Stimulated activated CD4-positive, alpha-beta T cell treated with anti-CD3 and anti-CD28 coated beads, Interleukin-4, amount 100 ng/mL, for 4 hours (primary cell): ENCODE measurements at regions not wholly inside any gene's neighbourhood (a gene's known extent, or its start where the extent isn't known, plus 50 kb on each side); places are given as distances from the start of the nearest gene placed in this dataset.

ENCODE experiments used
- DNase-seq, 2 experiments: peaks; one replicate each; pipeline ENCODE4 v3.0.0-alpha.2; 2020

- no peak for DNase-seq
Measured at GRCh38 chr13:79081942-79082341, 324.1 kb downstream of the RBM26 start.

GRCh38 chr13:79079351-79079839 is 326.7 kb downstream of the RBM26 start:
- DNase-seq: no peak

DNA sequence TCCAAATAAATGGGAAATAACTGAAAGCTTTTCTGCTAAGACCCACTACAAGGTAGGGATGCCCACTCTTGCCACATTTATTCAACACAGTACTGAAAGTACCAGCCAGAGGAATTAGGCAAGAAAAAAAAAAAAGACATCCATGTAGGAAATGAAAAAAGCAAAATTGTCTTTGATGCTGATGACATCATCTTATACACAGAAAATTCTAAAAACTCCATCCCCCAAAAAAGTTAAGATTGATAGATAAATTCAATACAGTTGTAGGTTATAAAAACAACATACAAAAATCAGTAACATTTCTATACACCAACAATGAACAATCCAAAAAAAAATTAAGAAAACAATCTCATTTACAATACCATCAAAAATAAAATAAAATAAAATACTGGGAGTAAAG is 330.4 kb downstream of the RBM26 start:
- DNase-seq: no peak

GRCh38 chr13:79070343-79070974 is 335.6 kb downstream of the RBM26 start:
- DNase-seq: no peak

GRCh38 chr13:79062291-79062690 is 343.8 kb downstream of the RBM26 start:
- no peak for DNase-seq

DNA sequence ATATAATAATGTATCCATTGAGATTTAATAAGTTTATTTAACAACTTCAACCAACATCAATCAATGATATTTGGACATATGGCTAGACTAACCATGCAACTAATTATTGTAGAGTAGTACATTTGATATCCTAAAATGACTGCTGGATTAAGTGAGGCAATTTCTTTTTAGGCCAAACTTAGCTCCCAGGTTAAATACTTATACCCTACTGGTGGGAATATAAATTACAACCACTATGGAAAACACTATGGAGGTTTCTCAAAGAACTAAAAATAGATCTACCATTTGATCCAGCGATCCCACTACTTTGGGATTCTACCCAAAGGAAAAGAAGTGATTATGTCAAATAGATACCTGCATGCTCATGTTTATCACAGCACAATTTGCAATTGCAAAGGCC is 345.8 kb downstream of the RBM26 start:
- no peak for DNase-seq

GRCh38 chr13:79056706-79057105 is 349.3 kb downstream of the RBM26 start:
- DNase-seq: no peak

- no peak for DNase-seq
Measured at GRCh38 chr13:79051472-79051871, 354.6 kb downstream of the RBM26 start.

GRCh38 chr13:79044415-79044814 is 361.6 kb downstream of the RBM26 start:
- no peak for DNase-seq

DNA sequence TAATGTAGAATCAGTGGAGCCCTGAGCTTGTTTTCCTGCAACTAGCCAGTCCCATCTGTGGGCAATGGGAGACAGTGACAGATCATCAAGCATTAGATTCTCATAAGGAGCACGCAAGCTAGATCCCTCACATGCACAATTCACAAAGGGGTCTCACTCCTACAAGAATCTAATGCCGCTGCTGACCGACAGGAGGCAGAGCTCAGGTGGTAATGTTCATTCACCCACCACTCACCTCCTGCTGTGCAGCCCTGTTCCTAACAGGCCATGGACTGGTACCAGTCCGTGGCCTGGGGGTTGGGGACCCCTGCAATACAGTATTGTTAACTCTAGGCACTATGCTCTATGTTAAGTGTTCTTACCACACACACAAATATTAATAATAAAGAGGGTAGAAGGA is 362.8 kb downstream of the RBM26 start:
- no peak for DNase-seq

DNA sequence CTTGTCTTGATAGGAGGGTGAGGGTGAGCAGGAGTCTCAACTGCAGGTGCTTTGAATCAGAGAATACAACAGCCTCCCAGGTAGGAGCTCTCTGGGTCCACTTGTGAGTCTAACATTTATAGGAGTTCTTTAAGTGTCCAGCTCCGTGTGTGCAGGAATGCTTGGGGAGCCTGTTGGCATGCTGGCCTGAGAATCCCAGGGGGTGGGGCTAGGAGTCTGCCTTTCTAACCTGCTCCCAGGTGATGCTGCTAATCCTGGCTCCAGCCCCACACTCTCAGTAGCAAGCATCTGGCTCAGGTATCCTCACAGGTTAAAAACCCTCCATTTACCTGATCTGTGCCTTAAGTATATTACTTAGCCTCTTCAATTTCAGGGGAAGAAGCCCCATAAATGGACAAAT is 368.9 kb downstream of the RBM26 start:
- no peak for DNase-seq

GRCh38 chr13:79034341-79034740 is 371.7 kb downstream of the RBM26 start:
- DNase-seq: no peak

GRCh38 chr13:79030513-79030912 is 371.6 kb upstream of the OBI1 start:
- DNase-seq: no peak

DNA sequence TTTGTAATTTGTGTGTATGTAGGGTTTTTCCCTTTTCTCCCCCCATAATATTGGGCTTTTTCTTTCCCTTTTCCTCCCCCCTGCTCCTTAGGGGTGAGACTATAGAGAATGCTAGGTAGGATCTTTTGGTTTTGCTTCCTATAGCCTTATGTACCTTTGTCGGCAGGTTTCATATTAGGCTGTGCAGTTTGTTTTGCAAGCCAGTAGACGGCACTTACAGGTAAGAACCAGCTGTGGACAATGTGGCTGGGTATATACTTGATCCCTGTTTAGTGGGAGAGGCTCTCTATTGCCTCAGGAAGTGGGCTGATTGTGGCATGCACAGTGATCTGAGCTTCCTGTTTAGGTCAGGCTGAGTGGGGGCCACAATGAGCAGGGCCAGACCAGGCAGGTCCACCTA is 359.2 kb upstream of the OBI1 start:
- DNase-seq: no peak

DNA sequence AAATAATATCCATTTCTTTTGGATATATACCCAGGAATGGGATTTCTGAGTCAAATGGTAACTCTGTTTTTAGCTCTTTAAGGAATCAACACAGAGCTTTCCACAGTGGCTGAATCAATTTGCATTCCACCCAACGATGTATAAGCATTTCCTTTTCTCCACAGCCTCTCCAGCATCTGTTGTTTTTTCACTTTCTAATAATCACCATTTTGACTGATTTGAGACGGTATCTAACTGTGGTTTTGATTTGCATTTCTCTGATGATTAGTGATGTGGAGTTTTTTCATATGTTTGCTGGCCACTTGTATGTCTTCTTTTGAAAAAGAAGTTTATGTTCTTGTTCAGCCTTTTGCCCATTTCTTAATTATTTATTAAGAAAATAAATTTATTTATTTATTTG is 352.2 kb upstream of the OBI1 start:
- no peak for DNase-seq

DNA sequence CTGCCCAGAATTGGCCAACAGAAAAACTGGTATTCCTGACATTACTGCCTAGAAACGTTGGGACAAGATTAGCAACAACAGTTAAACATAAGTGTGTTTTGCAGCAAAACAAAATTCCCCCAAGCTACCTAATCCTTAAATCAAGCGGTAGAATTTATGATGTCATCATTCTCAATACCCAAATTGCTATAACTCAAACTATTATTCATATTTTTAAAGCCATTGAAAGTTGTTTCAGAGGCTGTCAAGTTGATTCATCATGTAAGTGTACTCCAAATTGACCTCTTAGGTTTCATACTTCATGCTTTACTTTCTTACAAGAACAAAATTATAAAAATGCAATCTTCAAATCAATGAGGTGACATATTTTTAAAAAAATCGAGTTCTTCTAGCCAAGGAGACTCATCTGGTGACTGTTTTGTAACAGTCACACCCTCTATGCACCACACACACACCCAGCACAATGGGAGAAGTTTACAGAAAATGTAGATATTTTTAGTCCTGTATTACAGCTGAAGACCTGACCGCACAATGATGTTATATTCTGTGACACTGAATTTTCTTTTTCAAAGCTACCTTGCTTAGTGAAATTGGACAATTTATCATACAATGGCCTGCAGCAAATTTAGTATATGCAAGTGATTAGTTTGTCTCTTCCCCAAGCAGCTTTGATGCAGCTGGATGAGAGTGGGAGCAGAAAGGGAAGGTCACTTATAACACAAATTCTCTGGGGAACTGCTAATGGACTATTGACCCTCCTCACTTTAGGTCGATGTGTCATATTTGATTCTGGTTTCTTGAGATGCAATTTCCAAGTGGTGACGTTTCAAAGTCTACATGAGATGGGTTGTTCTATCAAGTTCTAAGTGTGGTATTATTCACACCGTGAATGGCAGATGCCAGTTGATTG is 345.3 kb upstream of the OBI1 start:
- DNase-seq: no peak

GRCh38 chr13:78999494-78999893 is 340.5 kb upstream of the OBI1 start:
- DNase-seq: no peak

- no peak for DNase-seq
Measured at GRCh38 chr13:78998630-78999315, 339.8 kb upstream of the OBI1 start.

- no peak for DNase-seq
Measured at GRCh38 chr13:78997902-78998629, 339.1 kb upstream of the OBI1 start.

DNA sequence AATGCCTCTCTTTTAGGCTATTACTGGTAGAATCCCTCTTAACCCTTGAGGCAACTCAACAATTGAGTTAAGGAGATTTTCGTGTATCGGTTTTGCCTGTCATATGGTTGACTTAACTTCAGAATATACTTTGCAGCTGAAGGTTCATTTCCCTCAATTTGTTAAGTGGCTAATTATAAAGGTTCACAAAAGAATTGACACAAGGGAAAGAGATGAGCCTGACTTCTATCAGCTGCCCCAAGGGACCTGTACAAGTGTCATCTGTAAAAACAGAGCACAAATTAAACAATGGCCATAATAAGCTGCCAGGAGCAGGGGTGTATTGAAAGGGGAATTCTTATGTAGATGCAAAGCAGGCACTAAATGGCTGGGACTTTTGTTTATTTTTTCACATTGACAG is 334.8 kb upstream of the OBI1 start:
- no peak for DNase-seq

GRCh38 chr13:78981913-78982312 is 323.0 kb upstream of the OBI1 start:
- no peak for DNase-seq

DNA sequence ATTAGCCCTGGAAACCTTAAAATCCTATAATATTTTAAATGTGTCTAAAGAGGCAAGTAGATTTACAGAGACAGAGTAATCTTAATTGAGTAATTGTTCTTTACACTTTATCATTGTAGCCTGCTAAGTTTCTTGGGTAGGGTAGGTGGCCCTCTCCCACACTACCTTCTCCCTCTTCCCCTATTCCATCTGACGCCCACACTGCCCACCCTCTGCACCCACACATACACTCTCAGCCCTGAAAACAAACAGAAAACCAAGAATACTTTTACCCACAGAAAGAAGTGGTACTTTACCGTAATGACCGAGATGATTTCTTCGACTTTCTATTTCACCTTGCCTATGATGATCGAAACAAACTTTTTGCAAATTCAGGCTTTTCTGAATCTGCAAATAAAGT is 320.4 kb upstream of the OBI1 start:
- DNase-seq: no peak

DNA sequence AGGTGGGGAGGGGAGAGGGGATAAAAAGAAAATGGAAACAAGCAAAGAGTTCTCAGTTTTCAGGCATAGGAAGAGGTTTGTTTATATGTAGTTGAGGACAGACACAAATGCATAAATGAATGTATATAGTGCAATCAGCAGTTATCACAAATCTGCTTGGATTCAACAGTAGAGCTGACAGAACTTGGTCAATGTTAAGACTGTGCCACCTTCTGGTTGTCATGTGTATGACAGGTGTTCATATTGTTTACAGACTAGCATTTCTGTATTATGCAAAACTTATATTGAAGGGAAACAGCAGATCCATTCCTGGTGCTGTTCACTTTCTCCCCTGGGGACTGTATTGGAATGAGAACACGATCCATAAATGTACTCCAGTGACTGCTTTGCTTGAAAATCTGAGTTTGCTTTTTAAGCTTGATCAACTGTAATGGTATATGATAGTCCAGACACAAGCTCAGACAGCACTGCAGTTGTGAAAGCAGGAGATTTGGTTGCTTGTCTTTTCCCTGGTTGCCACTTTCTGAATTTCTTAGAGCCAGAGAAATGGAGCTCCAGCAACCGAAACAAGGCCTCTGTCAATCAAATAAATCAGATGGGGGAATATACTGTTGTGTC is 319.5 kb upstream of the OBI1 start:
- DNase-seq: peak in 1 of 2 experiments; percentile 2
